ENCODE measurements at regions not wholly inside any gene's neighbourhood (a gene's known extent, or its start where the extent isn't known, plus 50 kb on each side); places are given as distances from the start of the nearest gene placed in this dataset.

DNA sequence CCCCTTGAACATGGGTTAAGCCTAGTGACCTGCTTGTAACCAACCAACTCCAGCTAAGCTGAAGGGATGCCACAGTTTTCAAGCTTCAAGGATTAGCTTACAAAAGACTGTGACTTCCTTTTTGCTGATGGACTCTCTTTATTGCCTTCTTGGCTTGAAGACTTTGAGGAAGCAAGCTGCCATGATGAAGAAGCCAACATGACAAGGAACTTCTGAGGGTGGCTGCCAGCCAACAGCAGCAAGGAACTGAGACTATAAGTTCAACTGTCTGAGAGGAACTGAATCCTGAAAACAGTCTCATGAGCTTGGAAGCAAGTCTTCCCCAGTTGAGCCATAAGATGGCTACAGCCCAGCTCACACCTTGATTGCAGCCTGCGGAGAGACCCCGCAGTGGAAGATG, 116.1 kb upstream of the TAF11L2 start:
- TF ChIP-seq, protein P1, sequence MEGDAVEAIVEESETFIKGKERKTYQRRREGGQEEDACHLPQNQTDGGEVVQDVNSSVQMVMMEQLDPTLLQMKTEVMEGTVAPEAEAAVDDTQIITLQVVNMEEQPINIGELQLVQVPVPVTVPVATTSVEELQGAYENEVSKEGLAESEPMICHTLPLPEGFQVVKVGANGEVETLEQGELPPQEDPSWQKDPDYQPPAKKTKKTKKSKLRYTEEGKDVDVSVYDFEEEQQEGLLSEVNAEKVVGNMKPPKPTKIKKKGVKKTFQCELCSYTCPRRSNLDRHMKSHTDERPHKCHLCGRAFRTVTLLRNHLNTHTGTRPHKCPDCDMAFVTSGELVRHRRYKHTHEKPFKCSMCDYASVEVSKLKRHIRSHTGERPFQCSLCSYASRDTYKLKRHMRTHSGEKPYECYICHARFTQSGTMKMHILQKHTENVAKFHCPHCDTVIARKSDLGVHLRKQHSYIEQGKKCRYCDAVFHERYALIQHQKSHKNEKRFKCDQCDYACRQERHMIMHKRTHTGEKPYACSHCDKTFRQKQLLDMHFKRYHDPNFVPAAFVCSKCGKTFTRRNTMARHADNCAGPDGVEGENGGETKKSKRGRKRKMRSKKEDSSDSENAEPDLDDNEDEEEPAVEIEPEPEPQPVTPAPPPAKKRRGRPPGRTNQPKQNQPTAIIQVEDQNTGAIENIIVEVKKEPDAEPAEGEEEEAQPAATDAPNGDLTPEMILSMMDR (IDR thresholded peaks at IDR 0.05) = no peak
- no peak for TF ChIP-seq POLR2A (IDR thresholded peaks at IDR 0.05)
- no peak for TF ChIP-seq POLR2AphosphoS5 (IDR thresholded peaks at IDR 0.05)

Measured in breast epithelium (tissue), 3 donors.